Gastrocnemius medialis (tissue), 4 donors: ENCODE measurements at regions not wholly inside any gene's neighbourhood (a gene's known extent, or its start where the extent isn't known, plus 50 kb on each side); places are given as distances from the start of the nearest gene placed in this dataset.

Source experiments
- ATAC-seq, 2 donors: fragments of 150-250 bp; one replicate each; pipeline ENCODE4 v1.9.1; 2016
- DNase-seq, 2 donors: peaks; one replicate each; pipeline ENCODE4 v3.0.0-alpha.2; 2019
- H3K27ac ChIP-seq, 4 donors: fragments of 200-600 bp; sonication (generic); 1 replicate in 1 of 4; 2 replicates in 3 of 4; pipeline ENCODE4 v1.5.1; 2016 to 2018; ENCODE audit warnings: mild to moderate bottlenecking in 2 of 4, moderate library complexity in 1 of 4
- H3K27me3 ChIP-seq, 3 donors: fragments of 200-600 bp; sonication (generic) in 2 of 3; 1 replicate in 1 of 3; 2 replicates in 2 of 3; pipeline versions ENCODE4 v1.5.1 to v1.6.0; 2016 to 2019; ENCODE audit warnings: mild to moderate bottlenecking in 1 of 3, moderate library complexity in 1 of 3
- H3K36me3 ChIP-seq, 2 donors: fragments of 200-600 bp; sonication (generic) in 1 of 2; one replicate each; pipeline ENCODE4 v1.5.1; 2017 to 2018
- H3K4me1 ChIP-seq, 2 donors: fragments of 200-600 bp; sonication (generic) in 1 of 2; one replicate each; pipeline ENCODE4 v1.5.1; 2016 to 2017; ENCODE audit warnings: mild to moderate bottlenecking in 2 of 2
- H3K4me3 ChIP-seq, 4 donors: fragments of 200-600 bp; sonication (generic) in 3 of 4; 1 replicate in 1 of 4; 2 replicates in 3 of 4; pipeline ENCODE4 v1.5.1; 2016 to 2019; ENCODE audit warnings: mild to moderate bottlenecking in 2 of 4
- H3K9me3 ChIP-seq, 3 donors: fragments of 200-600 bp; sonication (generic) in 2 of 3; 1 replicate in 1 of 3; 2 replicates in 2 of 3; pipeline ENCODE4 v1.5.1; 2016 to 2019
- POLR2A ChIP-seq, 2 donors: fragments of 450-650 bp; IDR thresholded peaks; one replicate each; pipeline ENCODE4 v1.6.1; 2017; ENCODE audit warnings: antibody characterized with exemption in 2 of 2, mild to moderate bottlenecking in 2 of 2, moderate library complexity in 2 of 2
- in situ Hi-C, 4 donors: fragments of 200-750 bp; cut with MboI; loops; one replicate each; pipeline versions ENCODE4 v1.15.0 to v1.8.0; 2017; ENCODE audit warnings: low sequenced_read_pairs in 4 of 4
- intact Hi-C: fragments of 100-400 bp; cut with DNase I; formaldehyde crosslinking; loops from one replicate; pipeline ENCODE4 v1.15.1; 2023; ENCODE audit warnings: low total_unique reads
- TF ChIP-seq, protein P1 (sequence below), 5 experiments: fragments of 450-650 bp in 3 of 5; fragments of 200-600 bp in 2 of 5; sonication (generic) in 2 of 5; IDR thresholded peaks in 4 of 5; conservative IDR thresholded peaks in 1 of 5; 1 replicate in 4 of 5; 2 replicates in 1 of 5; pipeline ENCODE4 v1.5.1; 2016 to 2019; ENCODE audit warnings: antibody characterized with exemption in 5 of 5, mild to moderate bottlenecking in 3 of 5, moderate library complexity in 3 of 5

DNA sequence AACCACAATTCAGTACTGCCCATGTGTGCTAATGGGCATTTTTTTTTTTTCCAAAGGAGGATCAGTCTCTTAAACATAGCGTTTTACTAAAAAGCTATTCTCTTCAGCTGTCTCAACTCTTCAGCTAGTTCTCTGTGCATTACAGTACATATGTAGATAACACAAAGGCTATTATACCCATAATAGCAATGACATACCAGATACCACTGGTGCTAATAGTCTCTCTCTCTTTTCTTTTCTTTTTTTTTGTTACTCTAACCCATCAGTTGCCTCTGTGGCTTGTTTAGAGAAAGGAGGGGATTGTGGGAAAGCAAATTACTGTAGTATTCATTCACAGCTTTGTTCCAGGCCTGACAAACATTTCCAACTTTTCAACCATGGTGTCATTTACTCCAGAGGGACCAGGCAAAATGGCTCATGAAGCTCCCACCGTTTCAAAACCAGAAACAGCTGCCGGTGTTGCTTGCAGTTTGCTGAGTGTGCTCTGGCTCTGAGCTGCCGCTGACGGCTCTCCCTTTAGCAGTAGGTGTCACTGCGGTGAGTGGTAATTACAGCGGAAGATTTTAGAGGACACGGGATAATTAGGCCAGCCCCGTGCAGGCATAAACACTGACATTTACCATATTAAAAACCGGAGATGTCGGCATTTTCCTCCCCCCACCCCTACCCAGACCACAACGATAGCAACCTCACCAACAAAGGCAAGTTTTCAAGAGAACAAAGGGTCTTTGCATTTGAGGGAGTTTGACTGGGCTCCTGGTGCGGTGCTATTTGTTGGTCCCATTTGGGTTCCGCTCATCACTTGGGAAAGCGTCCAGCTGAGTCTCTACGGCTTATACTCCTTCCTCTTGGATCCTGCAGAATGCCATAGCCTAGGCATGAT lies 1005.5 kb downstream of the KCNMA1 start:
- H3K9me3 ChIP-seq = no peaks in the 10 kb centered on the region
- no peak for ATAC-seq
- TF ChIP-seq, protein P1, sequence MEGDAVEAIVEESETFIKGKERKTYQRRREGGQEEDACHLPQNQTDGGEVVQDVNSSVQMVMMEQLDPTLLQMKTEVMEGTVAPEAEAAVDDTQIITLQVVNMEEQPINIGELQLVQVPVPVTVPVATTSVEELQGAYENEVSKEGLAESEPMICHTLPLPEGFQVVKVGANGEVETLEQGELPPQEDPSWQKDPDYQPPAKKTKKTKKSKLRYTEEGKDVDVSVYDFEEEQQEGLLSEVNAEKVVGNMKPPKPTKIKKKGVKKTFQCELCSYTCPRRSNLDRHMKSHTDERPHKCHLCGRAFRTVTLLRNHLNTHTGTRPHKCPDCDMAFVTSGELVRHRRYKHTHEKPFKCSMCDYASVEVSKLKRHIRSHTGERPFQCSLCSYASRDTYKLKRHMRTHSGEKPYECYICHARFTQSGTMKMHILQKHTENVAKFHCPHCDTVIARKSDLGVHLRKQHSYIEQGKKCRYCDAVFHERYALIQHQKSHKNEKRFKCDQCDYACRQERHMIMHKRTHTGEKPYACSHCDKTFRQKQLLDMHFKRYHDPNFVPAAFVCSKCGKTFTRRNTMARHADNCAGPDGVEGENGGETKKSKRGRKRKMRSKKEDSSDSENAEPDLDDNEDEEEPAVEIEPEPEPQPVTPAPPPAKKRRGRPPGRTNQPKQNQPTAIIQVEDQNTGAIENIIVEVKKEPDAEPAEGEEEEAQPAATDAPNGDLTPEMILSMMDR (IDR thresholded peaks at IDR 0.05 in 4 of 5, conservative IDR thresholded peaks at IDR 0.05 in 1 of 5) = no peak
- TF ChIP-seq POLR2A (IDR thresholded peaks at IDR 0.05) = no peak
- no peak for DNase-seq
- in situ Hi-C loops (no loop called here), intact Hi-C loops (no loop called here)
- H3K36me3 ChIP-seq = no peaks in the 10 kb centered on the region
- no peaks in the 10 kb centered on the region for H3K27me3 ChIP-seq
- no peaks in the 10 kb centered on the region for H3K4me1 ChIP-seq
- no peak overlapping the region for H3K4me3 ChIP-seq
- H3K27ac ChIP-seq = no peak overlapping the region

DNA sequence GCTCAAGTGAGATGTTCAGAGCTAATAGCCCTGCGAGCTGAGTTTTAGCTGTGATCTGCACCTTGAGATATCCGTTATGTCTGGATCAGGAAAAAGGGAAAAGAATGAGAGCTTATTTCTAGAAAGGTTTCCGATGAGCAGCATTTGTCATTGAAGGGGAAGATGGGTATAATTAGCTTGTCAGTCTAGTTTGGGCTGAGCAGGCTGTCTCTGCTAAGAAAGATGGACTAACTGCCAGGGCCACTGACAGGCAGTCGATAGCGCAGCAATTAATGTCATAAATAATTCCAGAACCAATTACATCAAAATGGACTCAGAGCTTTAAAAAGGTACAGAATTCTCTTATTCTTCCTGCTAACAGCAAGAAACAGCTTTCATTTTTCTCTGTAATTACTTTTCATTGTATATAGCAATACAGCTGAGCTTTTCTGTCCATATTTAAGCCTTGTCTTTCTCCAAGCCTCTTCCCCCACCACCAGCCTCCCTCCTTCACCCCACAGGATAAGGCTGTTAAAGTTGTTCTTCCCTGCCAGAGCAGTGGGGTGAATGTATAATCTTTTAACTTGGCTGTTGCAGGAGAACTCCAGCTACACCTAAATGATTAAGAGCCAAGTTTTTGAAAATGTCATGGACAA lies 1006.5 kb downstream of the KCNMA1 start:
- Histone ChIP-seq H3K27ac (no peak overlapping the region), H3K4me3 (no peak overlapping the region), H3K36me3 (no peaks in the 10 kb centered on the region), H3K27me3 (no peaks in the 10 kb centered on the region), H3K4me1 (no peaks in the 10 kb centered on the region), H3K9me3 (no peaks in the 10 kb centered on the region)
- in situ Hi-C loops (no loop called here), intact Hi-C loops (no loop called here)
- no peak for ATAC-seq
- no peak for TF ChIP-seq POLR2A (IDR thresholded peaks at IDR 0.05)
- TF ChIP-seq, protein P1 (IDR thresholded peaks at IDR 0.05 in 4 of 5, conservative IDR thresholded peaks at IDR 0.05 in 1 of 5) = no peak
- DNase-seq = no peak

DNA sequence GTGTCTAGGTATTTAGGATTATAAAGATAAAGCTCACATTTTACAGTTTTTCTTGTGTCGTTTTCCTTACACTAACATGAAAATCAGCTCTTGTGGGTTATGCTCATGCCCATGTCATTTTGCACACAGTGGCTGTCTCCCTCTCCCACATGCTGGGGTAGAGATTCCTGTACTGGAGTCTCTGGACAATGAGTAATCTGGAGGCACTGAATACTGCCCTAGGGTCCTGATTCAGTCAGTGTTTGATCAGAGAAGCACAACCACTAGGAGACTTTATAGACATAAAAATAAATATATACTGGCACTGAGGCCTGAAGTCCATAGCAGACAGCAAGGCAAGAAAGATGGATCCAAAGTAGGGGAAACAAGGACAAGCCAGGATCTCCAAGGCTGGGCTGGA lies 1008.8 kb downstream of the KCNMA1 start:
- intact Hi-C loops = no loop called here
- ATAC-seq (no peak), DNase-seq (no peak)
- Histone ChIP-seq H3K4me1 (no peaks in the 10 kb centered on the region), H3K9me3 (no peaks in the 10 kb centered on the region), H3K4me3 (no peak overlapping the region), H3K36me3 (no peaks in the 10 kb centered on the region), H3K27ac (no peak overlapping the region), H3K27me3 (no peaks in the 10 kb centered on the region)
- in situ Hi-C loops = no loop called here
- TF ChIP-seq, protein P1 (IDR thresholded peaks at IDR 0.05 in 4 of 5, conservative IDR thresholded peaks at IDR 0.05 in 1 of 5) = no peak
- TF ChIP-seq POLR2A (IDR thresholded peaks at IDR 0.05) = no peak

DNA sequence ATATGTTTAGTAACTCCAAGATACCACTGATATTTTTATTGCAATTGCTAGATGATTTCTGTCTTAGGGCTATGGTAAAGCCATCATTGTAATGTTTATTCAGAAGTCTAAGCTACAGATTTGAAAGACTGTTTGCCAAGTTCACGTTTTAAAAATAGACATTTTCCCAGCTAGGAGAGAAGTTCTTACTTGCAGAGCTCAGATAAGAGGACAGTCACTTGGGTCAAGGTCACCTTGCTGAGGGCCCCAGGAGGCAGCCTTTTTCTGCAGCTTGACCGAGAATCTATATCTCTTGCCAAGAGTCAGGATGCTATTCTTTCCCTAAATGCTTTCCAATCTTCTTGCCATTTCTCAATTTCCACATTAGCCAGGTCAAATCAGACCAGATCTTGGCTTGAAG lies 1011.2 kb downstream of the KCNMA1 start:
- no peak for ATAC-seq
- H3K4me3 ChIP-seq = no peak overlapping the region
- H3K9me3 ChIP-seq = no peaks in the 10 kb centered on the region
- H3K4me1 ChIP-seq = no peaks in the 10 kb centered on the region
- H3K27ac ChIP-seq = no peak overlapping the region
- in situ Hi-C loops (no loop called here), intact Hi-C loops (no loop called here)
- TF ChIP-seq POLR2A (IDR thresholded peaks at IDR 0.05) = no peak
- TF ChIP-seq, protein P1 (IDR thresholded peaks at IDR 0.05 in 4 of 5, conservative IDR thresholded peaks at IDR 0.05 in 1 of 5) = no peak
- no peaks in the 10 kb centered on the region for H3K27me3 ChIP-seq
- no peaks in the 10 kb centered on the region for H3K36me3 ChIP-seq
- DNase-seq = no peak
